ENCODE measurements at regions not wholly inside any gene's neighbourhood (a gene's known extent, or its start where the extent isn't known, plus 50 kb on each side); places are given as distances from the start of the nearest gene placed in this dataset.
A peak's percentile ranks its signal among the peaks of the same experiment; 100 is the strongest.
"Not testable (repeated sequence)": the region's sequence is repeated elsewhere in the genome, so short reads cannot be mapped to it uniquely, and the experiment has no call there.

GRCh38 chr3:153818338-153818737, 302.9 kb upstream of the ARHGEF26 start:
- DNase-seq (ENCODE audit: low read depth): no peak

DNA sequence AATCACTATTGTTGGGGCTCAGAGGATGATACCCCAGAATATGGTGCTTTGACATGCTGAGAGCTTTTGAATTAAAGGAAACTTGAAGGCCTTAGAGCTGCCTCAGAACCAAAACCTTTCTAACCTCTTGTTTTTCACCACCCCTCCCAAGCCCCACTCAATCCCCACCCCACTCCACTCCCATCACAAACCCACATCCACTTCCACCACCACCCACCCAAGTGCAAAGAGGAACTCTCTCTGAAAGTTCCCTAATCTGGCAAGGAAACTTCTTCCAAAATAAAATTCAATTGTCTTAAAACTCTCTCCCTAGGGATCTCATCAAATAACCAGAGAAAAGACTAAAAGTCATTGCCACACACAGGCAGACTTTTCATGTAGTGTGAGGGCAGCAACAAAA, 301.2 kb upstream of the ARHGEF26 start:
- DNase-seq (ENCODE audit: low read depth): no peak

GRCh38 chr3:153828346-153828745, 292.8 kb upstream of the ARHGEF26 start:
- DNase-seq (ENCODE audit: low read depth): peak; percentile 62

DNA sequence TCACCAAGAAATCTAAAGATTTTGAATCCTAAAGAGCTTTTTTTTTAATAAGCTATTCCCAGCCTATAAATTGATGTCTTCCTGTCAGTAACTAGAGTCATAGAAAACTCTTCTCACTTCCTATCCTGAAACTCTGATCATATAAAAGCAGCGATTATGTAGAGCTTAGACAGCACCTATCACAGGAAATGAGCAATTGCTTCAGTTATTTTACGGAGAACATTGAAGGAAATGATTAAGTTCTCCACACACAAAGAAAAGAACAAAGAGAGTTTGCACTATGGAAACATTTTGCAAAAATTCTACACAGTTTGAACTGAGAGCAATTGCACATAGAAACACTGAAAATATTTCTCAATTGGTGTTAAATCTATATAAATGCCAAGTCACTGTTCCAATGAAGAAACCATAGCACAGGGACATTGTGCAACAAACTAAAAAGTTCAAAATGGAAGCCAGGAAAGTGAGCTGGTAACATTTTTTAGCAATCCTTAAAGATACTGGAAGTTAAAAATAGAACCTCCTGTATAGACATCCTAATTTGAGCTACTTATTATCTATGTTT, 291.5 kb upstream of the ARHGEF26 start:
- DNase-seq (ENCODE audit: low read depth): peak; percentile 94

DNA sequence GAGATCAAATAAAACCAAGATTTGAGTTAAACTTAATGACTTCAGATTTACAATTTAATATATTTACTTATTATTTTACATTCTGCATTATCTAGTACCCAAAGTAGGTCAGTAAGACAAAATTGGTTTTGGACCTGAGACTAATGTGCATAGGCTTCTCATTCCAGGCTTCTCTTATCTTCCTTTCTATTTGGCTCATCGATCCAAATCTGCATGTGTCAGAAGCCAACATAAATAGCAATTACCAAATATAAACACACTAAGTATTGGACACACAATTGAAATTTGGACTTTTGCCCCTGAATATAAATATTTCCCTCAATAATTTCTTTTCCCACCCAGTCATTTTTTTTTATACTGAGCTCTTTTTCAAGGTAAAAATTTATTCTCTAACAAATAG, 290.6 kb upstream of the ARHGEF26 start:
- no peak for DNase-seq (ENCODE audit: low read depth)

DNA sequence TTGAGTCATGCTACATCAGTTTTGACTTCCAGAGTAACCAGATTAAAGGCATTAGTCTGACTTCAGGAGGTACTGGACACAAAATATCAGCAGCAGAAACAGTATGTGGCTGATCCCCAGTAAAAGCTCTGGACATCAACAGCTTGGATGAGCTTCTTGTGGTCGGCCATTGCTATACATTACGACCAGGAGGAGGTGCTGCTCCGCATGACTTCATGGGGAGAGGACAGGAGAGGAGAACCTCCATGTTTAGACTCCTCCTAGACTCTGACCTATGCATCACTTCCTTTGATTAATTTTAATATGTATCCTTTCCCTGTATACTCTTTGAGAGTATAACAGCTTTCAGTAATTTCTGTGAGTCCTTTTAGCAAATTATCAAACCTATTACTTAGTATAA, 285.6 kb upstream of the ARHGEF26 start:
- DNase-seq (ENCODE audit: low read depth): peak; percentile 17

DNA sequence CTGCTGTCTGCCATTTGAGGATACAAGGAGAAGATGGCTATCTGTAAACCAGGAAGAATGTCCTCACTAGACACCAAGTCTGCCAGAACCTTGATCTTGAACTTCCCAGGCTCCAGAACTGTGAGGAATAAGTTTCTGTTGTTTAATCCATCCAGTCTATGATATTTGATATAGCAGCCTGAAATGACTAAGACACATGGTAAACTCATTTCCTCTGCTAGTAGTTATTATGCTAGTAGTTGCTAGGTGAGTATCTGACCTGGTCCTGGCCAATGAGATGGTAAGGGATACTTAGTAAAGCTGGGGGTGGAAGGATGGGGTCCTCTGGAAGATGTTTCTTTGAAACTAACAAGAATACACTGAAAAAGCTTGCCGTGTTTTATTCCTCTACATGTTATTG, 280.7 kb upstream of the ARHGEF26 start:
- DNase-seq (ENCODE audit: low read depth): peak; percentile 86

GRCh38 chr3:153843994-153844393, 277.2 kb upstream of the ARHGEF26 start:
- DNase-seq (ENCODE audit: low read depth): no peak

GRCh38 chr3:153845311-153845710, 275.9 kb upstream of the ARHGEF26 start:
- no peak for DNase-seq (ENCODE audit: low read depth)

- no peak for DNase-seq (ENCODE audit: low read depth)
Measured at GRCh38 chr3:153848702-153849101, 272.5 kb upstream of the ARHGEF26 start.

- DNase-seq (ENCODE audit: low read depth): no peak
Measured at GRCh38 chr3:153852355-153852754, 268.8 kb upstream of the ARHGEF26 start.

DNA sequence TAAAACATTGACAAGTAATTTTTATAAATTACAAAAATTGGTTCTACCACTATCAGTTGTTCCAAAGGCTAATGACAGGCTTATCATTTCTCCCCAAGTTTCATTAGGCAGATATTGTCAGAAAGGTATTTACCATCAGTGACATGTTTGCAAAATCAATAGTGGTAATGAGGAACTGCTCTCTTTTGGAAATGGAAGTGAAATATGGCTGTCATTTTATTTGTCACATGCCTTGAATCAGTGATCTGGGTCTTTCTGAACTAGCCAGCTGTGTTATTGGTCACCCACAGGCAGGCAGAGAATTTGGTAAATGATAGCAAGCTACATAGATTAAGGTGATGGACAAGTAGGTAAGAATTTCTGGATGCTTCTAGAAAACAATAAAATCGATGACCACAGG, 268.0 kb upstream of the ARHGEF26 start:
- DNase-seq (ENCODE audit: low read depth): no peak

- DNase-seq (ENCODE audit: low read depth): no peak
Measured at GRCh38 chr3:153855772-153856171, 265.4 kb upstream of the ARHGEF26 start.

DNA sequence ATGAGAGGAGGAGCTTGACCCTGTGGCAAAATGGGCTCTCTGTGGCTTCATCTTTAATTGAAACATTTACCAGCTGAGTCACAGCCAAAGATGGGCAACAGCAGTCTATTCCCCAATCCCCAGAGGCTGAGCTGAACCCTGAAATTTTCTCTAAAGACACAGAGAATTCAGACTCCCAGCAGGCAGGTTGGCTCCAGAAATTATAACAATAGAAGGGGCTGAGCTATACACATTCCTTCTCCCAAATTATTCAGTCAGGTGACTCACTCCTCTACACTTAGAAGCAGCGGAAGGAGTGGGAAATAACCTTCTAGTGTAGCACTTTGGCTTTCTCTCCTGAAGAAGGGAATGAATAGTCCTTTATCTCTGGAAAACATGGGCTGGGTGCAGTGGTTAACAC, 264.3 kb upstream of the ARHGEF26 start:
- DNase-seq (ENCODE audit: low read depth): peak; percentile 56

GRCh38 chr3:153864793-153865192, 256.4 kb upstream of the ARHGEF26 start:
- DNase-seq (ENCODE audit: low read depth): no peak

DNA sequence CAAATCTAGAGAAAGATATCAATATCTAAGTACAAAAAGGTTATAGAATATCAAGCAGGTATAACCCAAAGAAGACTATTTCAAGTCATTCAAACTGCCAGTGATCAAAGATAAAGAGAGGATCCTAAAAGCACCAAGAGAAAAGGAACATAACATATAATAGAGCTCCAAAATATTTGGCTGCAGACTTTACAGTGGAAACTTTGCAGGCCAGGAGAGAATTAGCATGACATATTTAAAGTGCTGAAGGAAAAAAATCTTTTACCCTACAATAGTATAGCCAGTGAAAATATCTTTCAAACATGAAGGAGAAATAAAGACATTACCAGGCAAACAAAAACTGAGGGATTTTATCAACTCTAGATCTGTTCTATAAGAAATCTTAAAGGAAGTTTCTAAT, 254.3 kb upstream of the ARHGEF26 start:
- DNase-seq (ENCODE audit: low read depth): no peak

DNA sequence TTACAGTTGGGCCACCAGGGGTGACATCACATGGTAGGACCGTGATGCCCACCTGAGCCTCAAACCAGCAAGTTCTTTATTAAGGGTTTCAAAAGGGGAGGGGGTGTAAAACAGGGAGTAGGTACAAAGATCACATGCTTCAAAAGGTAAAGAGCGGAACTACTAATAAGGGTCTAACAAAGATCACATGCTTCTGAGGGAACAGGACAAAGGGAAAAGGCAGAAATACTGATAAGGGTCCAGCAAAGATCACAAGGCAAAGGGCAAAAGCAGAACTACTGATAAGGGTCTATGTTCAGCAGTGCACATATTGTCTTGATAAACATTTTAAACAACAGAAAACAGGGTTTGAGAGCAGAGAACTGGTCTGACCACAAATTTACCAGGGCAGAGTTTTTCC, 246.8 kb upstream of the ARHGEF26 start:
- DNase-seq (ENCODE audit: low read depth): not testable (repeated sequence)

GRCh38 chr3:153880493-153880892, 240.7 kb upstream of the ARHGEF26 start:
- no peak for DNase-seq (ENCODE audit: low read depth)

GRCh38 chr3:153881201-153881600, 240.0 kb upstream of the ARHGEF26 start:
- DNase-seq (ENCODE audit: low read depth): peak; percentile 76

- no peak for DNase-seq (ENCODE audit: low read depth)
Measured at GRCh38 chr3:153885359-153885758, 235.8 kb upstream of the ARHGEF26 start.

DNA sequence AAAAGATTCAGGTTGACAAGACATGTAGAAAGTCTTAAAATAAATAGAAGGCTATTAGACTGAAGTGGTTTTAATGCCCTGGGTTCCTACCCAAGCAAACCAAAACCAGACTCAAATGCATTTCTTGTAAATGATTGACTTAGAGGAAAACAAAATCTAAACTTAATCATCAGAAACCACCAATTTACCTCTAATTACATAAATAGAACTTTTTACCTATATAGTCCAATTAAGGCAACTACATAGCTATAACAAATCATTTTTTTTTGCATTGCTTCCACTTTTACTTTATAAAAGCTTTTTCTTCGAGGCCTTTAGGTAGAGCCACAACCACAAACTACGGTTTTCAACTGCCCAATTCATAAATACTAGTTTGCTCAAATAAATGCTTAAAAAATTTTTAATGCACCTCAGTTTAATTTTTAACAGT, 231.3 kb upstream of the ARHGEF26 start:
- no peak for DNase-seq (ENCODE audit: low read depth)

DNA sequence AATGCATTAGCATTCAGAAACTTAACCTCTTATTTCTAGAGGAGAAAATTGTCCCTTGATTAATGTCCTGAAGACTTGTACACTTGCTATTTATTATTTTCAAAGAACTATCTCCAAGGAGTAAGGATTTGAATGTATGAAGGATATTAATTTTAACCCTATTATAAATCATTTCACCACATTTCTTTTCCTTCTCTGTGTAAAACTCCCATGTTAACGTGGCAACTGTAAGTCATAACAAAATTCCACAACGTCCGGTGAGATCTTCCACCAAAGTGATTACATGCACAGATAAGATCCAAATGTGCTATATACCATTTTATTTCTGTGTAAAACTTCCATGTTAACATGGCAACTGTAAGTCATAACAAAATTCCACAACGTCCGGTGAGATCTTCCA, 229.1 kb upstream of the ARHGEF26 start:
- no peak for DNase-seq (ENCODE audit: low read depth)

DNA sequence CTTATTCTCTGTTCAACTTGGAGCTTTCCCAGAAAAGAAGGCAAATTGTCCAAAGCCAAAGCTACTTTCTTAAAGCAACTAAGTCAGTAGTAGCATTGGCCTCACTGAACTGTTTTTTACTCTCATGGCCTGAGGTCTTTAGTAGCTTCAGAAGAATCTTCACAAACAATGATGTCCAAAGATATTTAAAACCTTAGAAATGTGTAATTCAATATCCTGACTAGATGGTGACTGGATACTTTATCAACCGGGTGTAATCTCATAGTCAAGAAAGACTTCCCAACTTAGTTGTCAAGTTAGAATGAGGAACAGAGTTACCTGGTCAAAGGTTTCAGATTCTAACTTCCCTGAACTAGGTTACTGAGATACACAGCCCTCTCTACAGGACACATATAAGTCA, 226.3 kb upstream of the ARHGEF26 start:
- no peak for DNase-seq (ENCODE audit: low read depth)

- no peak for DNase-seq (ENCODE audit: low read depth)
Measured at GRCh38 chr3:153896197-153896596, 225.0 kb upstream of the ARHGEF26 start.

All from HT1080 (cell line).